Ovary (tissue), 3 donors: ENCODE measurements at regions not wholly inside any gene's neighbourhood (a gene's known extent, or its start where the extent isn't known, plus 50 kb on each side); places are given as distances from the start of the nearest gene placed in this dataset.

Source experiments
- POLR2A ChIP-seq: fragments of 450-650 bp; IDR thresholded peaks from one replicate; pipeline ENCODE4 v1.6.1; 2017; ENCODE audit warnings: antibody characterized with exemption, mild to moderate bottlenecking, moderate library complexity
- TF ChIP-seq, protein P1 (sequence below), 3 donors: fragments of 450-650 bp in 2 of 3; fragments of 200-600 bp in 1 of 3; IDR thresholded peaks; one replicate each; pipeline versions ENCODE4 v1.5.1 to v1.8.0; 2016 to 2022; ENCODE audit warnings: antibody characterized with exemption in 3 of 3, mild to moderate bottlenecking in 1 of 3
- donor health status: DM: no; HTN: no; CAD: no.

- TF ChIP-seq, protein P1, sequence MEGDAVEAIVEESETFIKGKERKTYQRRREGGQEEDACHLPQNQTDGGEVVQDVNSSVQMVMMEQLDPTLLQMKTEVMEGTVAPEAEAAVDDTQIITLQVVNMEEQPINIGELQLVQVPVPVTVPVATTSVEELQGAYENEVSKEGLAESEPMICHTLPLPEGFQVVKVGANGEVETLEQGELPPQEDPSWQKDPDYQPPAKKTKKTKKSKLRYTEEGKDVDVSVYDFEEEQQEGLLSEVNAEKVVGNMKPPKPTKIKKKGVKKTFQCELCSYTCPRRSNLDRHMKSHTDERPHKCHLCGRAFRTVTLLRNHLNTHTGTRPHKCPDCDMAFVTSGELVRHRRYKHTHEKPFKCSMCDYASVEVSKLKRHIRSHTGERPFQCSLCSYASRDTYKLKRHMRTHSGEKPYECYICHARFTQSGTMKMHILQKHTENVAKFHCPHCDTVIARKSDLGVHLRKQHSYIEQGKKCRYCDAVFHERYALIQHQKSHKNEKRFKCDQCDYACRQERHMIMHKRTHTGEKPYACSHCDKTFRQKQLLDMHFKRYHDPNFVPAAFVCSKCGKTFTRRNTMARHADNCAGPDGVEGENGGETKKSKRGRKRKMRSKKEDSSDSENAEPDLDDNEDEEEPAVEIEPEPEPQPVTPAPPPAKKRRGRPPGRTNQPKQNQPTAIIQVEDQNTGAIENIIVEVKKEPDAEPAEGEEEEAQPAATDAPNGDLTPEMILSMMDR (IDR thresholded peaks at IDR 0.05): no peak
- no peak for TF ChIP-seq POLR2A
These were observed 829.4 kb downstream of the EPHA7 start for GRCh38 chr6:92589996-92590395.
